Fibroblast of the aortic adventitia (primary cell): ENCODE measurements at regions not wholly inside any gene's neighbourhood (a gene's known extent, or its start where the extent isn't known, plus 50 kb on each side); places are given as distances from the start of the nearest gene placed in this dataset.
A peak's percentile ranks its signal among the peaks of the same experiment; 100 is the strongest.
"Not testable (repeated sequence)": the region's sequence is repeated elsewhere in the genome, so short reads cannot be mapped to it uniquely, and the experiment has no call there.

ENCODE experiments used
- DNase-seq: peaks from one replicate; pipeline ENCODE4 v3.0.0-alpha.2; 2010; ENCODE audit warnings: low read depth
- H3K4me3 ChIP-seq: 2 replicates; pipeline ENCODE4 v1.5.1; 2011; ENCODE audit warnings: low read depth, mild to moderate bottlenecking, control low read depth, low read length, moderate library complexity
- TF ChIP-seq, protein P1 (sequence below): IDR thresholded peaks from 2 replicates; pipeline ENCODE4 v1.5.1; 2011; ENCODE audit warnings: mild to moderate bottlenecking, low read length, control low read depth, inconsistent platforms; ENCODE audit not compliant: insufficient read depth

GRCh38 chr2:215784371-215784783, 229.0 kb downstream of the MREG start:
- TF ChIP-seq, protein P1, sequence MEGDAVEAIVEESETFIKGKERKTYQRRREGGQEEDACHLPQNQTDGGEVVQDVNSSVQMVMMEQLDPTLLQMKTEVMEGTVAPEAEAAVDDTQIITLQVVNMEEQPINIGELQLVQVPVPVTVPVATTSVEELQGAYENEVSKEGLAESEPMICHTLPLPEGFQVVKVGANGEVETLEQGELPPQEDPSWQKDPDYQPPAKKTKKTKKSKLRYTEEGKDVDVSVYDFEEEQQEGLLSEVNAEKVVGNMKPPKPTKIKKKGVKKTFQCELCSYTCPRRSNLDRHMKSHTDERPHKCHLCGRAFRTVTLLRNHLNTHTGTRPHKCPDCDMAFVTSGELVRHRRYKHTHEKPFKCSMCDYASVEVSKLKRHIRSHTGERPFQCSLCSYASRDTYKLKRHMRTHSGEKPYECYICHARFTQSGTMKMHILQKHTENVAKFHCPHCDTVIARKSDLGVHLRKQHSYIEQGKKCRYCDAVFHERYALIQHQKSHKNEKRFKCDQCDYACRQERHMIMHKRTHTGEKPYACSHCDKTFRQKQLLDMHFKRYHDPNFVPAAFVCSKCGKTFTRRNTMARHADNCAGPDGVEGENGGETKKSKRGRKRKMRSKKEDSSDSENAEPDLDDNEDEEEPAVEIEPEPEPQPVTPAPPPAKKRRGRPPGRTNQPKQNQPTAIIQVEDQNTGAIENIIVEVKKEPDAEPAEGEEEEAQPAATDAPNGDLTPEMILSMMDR, result no peak
- DNase-seq, result peak; percentile 98
- H3K4me3 ChIP-seq, result no peak overlapping the region

- DNase-seq, H3K4me3 ChIP-seq: not testable (repeated sequence)
These were observed 229.7 kb downstream of the MREG start for GRCh38 chr2:215783640-215784039.

- no peak for DNase-seq
- TF ChIP-seq, protein P1, result no peak
- H3K4me3 ChIP-seq, result no peak overlapping the region
These were observed 230.4 kb downstream of the MREG start for GRCh38 chr2:215782965-215783364.

DNA sequence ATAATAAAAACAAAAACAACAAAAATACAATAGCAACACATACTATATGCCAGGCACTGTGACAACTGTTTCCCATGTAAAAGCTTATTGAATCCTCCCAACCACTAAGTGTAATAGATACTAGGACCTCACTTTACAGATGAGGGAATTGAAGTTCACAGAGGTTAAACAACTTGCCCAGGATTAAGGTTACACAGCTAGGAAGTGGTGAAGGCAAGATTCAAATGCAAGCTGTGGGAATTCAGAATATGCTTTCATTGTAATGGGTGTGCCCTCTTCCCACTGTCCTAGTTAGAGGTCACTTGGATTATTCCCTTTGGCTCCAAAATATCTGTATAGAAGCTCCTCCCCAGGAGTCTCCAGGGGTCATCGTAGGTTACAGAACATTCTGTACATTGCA, 231.1 kb downstream of the MREG start:
- TF ChIP-seq, protein P1, result no peak
- DNase-seq, result no peak
- H3K4me3 ChIP-seq, result no peak overlapping the region

DNA sequence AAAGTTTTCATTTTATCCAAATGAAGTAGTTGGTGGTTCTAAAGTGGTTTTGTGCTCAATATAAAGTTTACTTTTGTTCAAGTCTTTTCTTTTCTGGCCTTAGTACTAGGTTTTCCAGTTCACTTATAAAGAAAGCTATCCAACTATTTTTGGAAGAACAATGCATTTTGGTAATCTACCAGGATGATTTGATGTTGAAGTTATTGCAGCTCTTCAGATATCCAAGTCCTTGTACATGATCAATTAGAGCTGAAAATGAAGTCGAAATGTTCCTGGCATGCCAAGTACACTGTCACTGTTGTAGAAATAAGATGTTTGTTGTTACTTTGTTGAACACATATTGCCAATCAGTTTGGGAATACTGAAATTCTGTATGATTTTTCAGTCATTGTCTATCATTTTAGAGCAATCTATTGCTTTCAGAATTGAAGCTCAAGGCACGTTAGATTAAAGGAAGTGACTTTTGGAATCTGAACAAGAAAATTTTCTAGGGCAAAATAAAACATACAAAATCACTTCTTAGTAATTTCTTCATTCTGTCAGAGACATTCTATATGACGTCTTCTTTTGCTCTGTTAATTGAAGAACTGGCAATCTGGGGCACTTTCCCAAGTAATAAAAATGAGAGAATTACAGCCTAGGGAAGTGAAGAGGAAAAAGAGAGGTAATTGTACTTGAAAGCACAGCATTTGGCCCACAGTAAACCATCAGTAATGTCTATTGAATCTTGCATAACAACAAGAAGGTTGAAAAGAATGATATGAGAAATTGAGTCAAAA, 232.3 kb downstream of the MREG start:
- no peak overlapping the region for H3K4me3 ChIP-seq
- DNase-seq, result peak; percentile 60
- TF ChIP-seq, protein P1, result no peak

DNA sequence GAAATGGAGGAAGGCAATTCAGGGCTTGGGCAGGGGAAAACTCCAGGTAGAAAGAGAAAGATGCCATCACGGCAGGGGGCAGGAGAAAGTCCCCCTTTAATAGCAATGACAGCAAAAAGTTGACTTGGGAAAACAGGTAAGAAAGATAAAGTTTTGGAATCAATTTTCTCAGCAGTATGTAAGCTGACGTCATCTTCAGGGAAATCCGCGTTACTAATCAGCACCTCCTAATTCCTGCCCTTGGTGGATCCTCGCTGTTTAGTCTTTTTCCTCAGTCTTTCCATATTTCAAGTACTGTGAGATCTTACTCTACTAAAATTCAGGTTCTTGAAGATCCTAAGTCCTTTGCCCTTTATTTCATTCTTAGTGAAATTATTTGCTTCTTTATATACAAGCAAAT, 233.0 kb downstream of the MREG start:
- TF ChIP-seq, protein P1, result no peak
- no peak for DNase-seq
- no peak overlapping the region for H3K4me3 ChIP-seq

DNA sequence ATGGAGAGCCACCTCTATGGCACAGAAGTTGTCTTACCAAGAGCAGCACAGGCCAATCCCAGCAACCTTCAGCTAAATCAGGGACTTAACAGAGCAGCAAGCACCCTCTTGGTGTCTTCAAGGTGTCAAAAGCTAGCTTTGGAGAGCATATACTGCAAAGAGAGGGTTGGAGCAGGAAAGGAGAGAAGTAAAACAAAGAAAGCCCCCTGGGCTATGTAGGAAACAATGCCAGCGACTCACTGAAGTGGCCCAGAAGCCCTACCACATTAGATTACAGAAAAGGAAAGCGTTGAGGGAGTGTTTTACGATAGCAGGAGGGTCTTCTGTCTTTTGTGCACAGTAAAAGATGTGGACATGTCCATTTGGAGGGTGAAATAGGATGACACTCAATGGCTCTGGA, 233.4 kb downstream of the MREG start:
- no peak overlapping the region for H3K4me3 ChIP-seq
- DNase-seq, result no peak
- TF ChIP-seq, protein P1, result no peak
